Mesothelial cell of epicardium (in vitro differentiated cells): ENCODE measurements at regions not wholly inside any gene's neighbourhood (a gene's known extent, or its start where the extent isn't known, plus 50 kb on each side); places are given as distances from the start of the nearest gene placed in this dataset.

Experiments used
- DNase-seq, 2 experiments: peaks; one replicate each; pipeline ENCODE4 v3.0.0; 2021; ENCODE audit warnings: low spot score in 2 of 2; ENCODE audit not compliant: unreplicated experiment in 2 of 2
- H3K27ac Mint-ChIP-seq: 2 replicates; pipeline ENCODE4 v1.8.0; 2021; ENCODE audit warnings: mixed read lengths
- H3K27me3 Mint-ChIP-seq: 2 replicates; pipeline ENCODE4 v1.8.0; 2021; ENCODE audit warnings: low read depth, mixed read lengths
- H3K36me3 Mint-ChIP-seq: 2 replicates; pipeline ENCODE4 v1.8.0; 2021; ENCODE audit warnings: mixed read lengths
- H3K4me1 Mint-ChIP-seq: 2 replicates; pipeline ENCODE4 v1.8.0; 2021; ENCODE audit warnings: mixed read lengths
- H3K4me3 Mint-ChIP-seq: 2 replicates; pipeline ENCODE4 v1.8.0; 2021; ENCODE audit warnings: mild to moderate bottlenecking, moderate library complexity, mixed read lengths
- H3K9me3 Mint-ChIP-seq: 2 replicates; pipeline ENCODE4 v1.8.0; 2021; ENCODE audit warnings: mixed read lengths
- TF ChIP-seq, protein P1 (sequence below): fragments of 200-600 bp; sonication (generic); IDR thresholded peaks from one replicate; pipeline ENCODE4 v1.5.0; 2021; ENCODE audit warnings: antibody characterized with exemption; ENCODE audit not compliant: unreplicated experiment

DNA sequence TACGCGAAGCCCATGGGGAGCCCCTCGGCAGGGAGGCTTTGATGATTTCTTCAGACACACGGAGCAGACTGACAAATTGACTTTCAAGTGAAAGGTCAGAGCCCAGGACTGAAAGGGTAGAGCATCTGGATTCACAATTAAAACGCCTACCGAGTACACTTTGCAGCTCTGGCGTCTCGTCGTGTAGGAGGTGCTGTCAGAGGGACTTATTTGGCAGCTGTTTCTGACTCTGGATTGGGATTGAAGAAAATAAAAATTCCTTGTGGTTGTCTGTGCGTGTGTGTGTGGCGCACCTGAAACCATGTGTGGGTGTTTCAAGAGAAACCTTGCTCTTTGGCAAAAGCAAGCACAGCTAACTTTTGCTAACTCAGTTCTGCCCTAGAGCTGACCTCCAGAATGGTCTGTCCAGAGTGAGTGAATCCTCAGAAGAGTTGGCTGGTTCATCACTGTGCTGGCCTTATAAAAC, 348.7 kb downstream of the HLX start:
- H3K27ac Mint-ChIP-seq: no peak overlapping the region
- TF ChIP-seq, protein P1, sequence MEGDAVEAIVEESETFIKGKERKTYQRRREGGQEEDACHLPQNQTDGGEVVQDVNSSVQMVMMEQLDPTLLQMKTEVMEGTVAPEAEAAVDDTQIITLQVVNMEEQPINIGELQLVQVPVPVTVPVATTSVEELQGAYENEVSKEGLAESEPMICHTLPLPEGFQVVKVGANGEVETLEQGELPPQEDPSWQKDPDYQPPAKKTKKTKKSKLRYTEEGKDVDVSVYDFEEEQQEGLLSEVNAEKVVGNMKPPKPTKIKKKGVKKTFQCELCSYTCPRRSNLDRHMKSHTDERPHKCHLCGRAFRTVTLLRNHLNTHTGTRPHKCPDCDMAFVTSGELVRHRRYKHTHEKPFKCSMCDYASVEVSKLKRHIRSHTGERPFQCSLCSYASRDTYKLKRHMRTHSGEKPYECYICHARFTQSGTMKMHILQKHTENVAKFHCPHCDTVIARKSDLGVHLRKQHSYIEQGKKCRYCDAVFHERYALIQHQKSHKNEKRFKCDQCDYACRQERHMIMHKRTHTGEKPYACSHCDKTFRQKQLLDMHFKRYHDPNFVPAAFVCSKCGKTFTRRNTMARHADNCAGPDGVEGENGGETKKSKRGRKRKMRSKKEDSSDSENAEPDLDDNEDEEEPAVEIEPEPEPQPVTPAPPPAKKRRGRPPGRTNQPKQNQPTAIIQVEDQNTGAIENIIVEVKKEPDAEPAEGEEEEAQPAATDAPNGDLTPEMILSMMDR: no peak
- no peak overlapping the region for H3K4me3 Mint-ChIP-seq
- no peak for DNase-seq
- H3K4me1 Mint-ChIP-seq: no peaks in the 10 kb centered on the region
- peaks cover 25% of the 10 kb centered on the region for H3K9me3 Mint-ChIP-seq
- H3K27me3 Mint-ChIP-seq: peaks cover 22% of the 10 kb centered on the region
- H3K36me3 Mint-ChIP-seq: no peaks in the 10 kb centered on the region

DNA sequence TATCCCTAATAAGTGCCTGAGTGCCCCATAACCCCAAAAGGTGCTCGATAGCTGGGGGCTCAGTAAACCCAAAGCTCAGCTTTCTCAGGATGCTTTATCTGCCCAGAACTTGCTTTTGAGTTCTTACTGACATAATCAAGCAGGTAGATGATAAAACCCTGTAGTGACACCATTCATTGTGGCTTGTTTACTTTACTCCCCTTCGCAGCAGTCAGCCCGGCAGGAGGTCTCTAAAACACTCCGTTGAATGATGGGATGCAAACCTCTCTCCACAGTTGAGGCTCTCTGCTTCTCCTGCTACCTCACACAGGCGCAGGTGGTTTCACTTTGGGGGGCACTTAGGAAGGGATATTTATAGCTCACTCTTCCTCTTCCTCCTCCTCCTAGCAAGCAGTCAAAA, 349.4 kb downstream of the HLX start:
- Mint-ChIP-seq H3K27me3 (peaks cover 22% of the 10 kb centered on the region), H3K36me3 (no peaks in the 10 kb centered on the region), H3K9me3 (peaks cover 19% of the 10 kb centered on the region), H3K4me1 (no peaks in the 10 kb centered on the region), H3K4me3 (no peak overlapping the region), H3K27ac (no peak overlapping the region)
- TF ChIP-seq, protein P1: no peak
- DNase-seq: no peak

DNA sequence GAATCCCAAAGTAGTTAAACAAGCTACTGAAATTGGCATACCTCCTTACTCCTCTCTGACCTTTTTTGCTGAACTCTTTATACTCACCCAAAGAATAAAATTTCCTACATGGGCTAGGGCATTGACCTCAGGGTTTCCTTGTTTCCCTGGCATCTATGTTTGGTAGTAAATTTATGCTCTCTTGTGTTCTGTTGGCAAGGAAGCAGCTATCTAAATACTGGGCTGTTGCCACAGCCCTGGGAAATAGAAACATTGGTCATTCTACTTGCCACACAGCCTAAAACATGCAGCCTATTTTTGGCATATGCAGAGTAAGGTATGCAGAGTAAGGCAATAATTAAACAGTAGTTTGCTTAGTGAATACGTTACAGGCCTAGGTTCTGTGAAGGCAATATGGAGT, 351.4 kb downstream of the HLX start:
- Mint-ChIP-seq H3K9me3 (no peaks in the 10 kb centered on the region), H3K4me1 (no peaks in the 10 kb centered on the region), H3K27ac (no peak overlapping the region), H3K4me3 (no peak overlapping the region), H3K36me3 (no peaks in the 10 kb centered on the region), H3K27me3 (peaks cover 26% of the 10 kb centered on the region)
- TF ChIP-seq, protein P1: no peak
- no peak for DNase-seq

DNA sequence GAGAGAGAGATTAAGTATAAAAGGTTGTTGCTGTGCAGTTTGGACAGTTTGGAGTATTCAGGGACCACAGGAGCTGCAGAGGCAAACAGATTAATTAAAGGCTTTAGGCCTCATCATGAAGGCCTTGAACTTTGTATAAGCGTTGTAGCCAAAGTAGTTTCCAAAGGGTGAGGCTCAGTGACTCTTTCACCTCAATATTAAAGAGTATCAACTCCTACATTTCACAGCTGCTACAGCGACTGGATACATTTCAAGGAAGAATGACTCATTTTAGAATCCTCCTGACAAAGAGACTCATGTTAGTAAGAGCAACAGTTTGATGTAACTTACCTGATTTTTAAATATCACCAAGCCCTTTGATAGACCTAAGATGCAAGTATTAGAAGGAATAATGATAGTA, 355.5 kb downstream of the HLX start:
- no peaks in the 10 kb centered on the region for H3K36me3 Mint-ChIP-seq
- DNase-seq: no peak
- H3K9me3 Mint-ChIP-seq: no peaks in the 10 kb centered on the region

DNA sequence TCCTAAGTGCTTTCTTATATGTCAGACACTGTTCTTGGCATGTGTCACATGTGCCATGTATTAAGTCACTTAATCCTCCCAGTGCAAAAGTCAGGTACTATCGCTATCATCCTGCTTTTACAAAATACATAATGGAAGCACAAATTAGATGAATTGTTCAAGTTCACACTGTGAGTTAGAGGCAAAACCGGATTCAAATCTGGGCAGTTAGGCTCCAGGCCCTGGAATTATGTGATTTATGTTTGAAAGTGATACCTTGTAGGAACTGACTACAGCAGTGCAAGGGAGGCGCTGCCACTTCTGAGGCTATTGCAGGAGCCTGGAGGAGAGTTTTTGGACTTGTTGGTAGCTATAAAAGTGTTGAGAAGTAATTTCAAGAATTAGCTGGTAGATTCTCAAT, 358.3 kb downstream of the HLX start:
- Mint-ChIP-seq H3K9me3 (no peaks in the 10 kb centered on the region), H3K36me3 (no peaks in the 10 kb centered on the region), H3K4me1 (peaks cover 19% of the 10 kb centered on the region), H3K27ac (no peak overlapping the region), H3K4me3 (no peak overlapping the region), H3K27me3 (peaks cover 10% of the 10 kb centered on the region)
- TF ChIP-seq, protein P1: no peak
- DNase-seq: no peak

More for the DNA sequence above, 355.5 kb downstream of the HLX start:
- H3K4me1 Mint-ChIP-seq: peaks cover 2% of the 10 kb centered on the region
- TF ChIP-seq, protein P1: no peak
- no peak overlapping the region for H3K4me3 Mint-ChIP-seq
- no peak overlapping the region for H3K27ac Mint-ChIP-seq
- H3K27me3 Mint-ChIP-seq: peaks cover 10% of the 10 kb centered on the region

DNA sequence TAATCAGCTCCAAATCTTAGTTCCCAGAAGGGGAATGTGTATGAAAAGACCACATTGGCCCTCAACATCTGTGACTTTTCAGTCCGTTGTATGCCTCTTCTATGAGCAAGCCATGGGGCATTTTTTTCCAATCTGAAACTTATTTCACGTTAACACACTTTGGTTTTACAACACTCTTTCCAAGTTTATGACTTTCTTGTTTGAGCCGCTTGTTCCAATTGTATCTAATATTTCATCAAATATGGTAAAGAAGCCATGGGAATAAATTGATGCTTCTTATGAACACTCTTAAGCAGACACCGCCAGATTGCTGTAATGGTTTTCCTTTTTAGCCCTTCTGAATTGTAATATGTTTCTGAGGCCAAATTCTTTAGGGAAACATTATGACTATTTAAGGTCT, 359.9 kb downstream of the HLX start:
- TF ChIP-seq, protein P1: no peak
- Mint-ChIP-seq H3K9me3 (no peaks in the 10 kb centered on the region), H3K27me3 (peaks cover 10% of the 10 kb centered on the region), H3K27ac (no peak overlapping the region), H3K4me1 (peaks cover 24% of the 10 kb centered on the region), H3K4me3 (no peak overlapping the region), H3K36me3 (no peaks in the 10 kb centered on the region)
- DNase-seq: no peak
